ENCODE measurements at regions not wholly inside any gene's neighbourhood (a gene's known extent, or its start where the extent isn't known, plus 50 kb on each side); places are given as distances from the start of the nearest gene placed in this dataset.

DNA sequence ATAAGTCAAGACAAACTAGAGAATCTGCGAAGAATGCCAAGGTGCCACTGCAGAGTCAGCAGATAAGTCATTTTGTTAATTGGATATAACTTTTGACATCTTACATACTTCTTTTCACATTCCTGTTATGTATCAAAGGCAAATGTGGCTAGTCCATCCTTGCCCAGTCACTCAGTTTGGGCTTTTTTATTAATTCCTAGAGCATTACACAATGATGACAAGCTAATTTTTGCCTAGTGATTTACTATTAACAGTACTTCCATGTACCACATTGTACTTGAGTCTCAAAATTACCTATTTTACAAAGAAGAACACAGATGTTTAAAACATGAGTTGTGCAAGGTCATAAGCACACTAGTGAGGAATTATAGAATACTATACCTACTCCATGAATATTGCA lies 680.8 kb downstream of the DNAH5 start:
- TF ChIP-seq ZNF274 (IDR thresholded peaks at IDR 0.05; ENCODE audit: low read depth, low read length) (no peak), YY1 (IDR thresholded peaks at IDR 0.05; ENCODE audit: insufficient read depth, insufficient read length) (no peak)

Measured in NT2/D1 (cell line).